ENCODE measurements at regions not wholly inside any gene's neighbourhood (a gene's known extent, or its start where the extent isn't known, plus 50 kb on each side); places are given as distances from the start of the nearest gene placed in this dataset.
"Not testable (repeated sequence)": the region's sequence is repeated elsewhere in the genome, so short reads cannot be mapped to it uniquely, and the experiment has no call there.

GRCh38 chr13:64078025-64078424 lies 2662.4 kb upstream of the PCDH20 start:
- in situ Hi-C loops (cut with MboI; ENCODE audit: low sequenced_read_pairs in 4 of 4), result no loop called here
- no peaks in the 10 kb centered on the region for H3K9me3 ChIP-seq
- H3K27ac ChIP-seq, result no peak overlapping the region
- DNase-seq (no peak), ATAC-seq (no peak)
- TF ChIP-seq CTCF (IDR thresholded peaks at IDR 0.05 in 4 of 5, conservative IDR thresholded peaks at IDR 0.05 in 1 of 5), result no peak
- TF ChIP-seq POLR2A (IDR thresholded peaks at IDR 0.05), result no peak
- H3K4me3 ChIP-seq, result no peak overlapping the region
- no peaks in the 10 kb centered on the region for H3K4me1 ChIP-seq
- H3K27me3 ChIP-seq, result no peaks in the 10 kb centered on the region
- H3K36me3 ChIP-seq, result no peaks in the 10 kb centered on the region
- intact Hi-C loops (cut with DNase I; ENCODE audit: low total_unique reads), result no loop called here

- H3K4me3 ChIP-seq; H3K4me1 ChIP-seq; in situ Hi-C loops (cut with MboI; ENCODE audit: low sequenced_read_pairs in 4 of 4); DNase-seq; H3K27ac ChIP-seq; ATAC-seq; H3K9me3 ChIP-seq; intact Hi-C loops (cut with DNase I; ENCODE audit: low total_unique reads); H3K36me3 ChIP-seq; H3K27me3 ChIP-seq: not testable (repeated sequence)
Observed at GRCh38 chr13:64077132-64077835, 2661.6 kb upstream of the PCDH20 start.

GRCh38 chr13:64075543-64076271 lies 2660.1 kb upstream of the PCDH20 start:
- ATAC-seq (no peak), DNase-seq (no peak)
- TF ChIP-seq CTCF (IDR thresholded peaks at IDR 0.05 in 4 of 5, conservative IDR thresholded peaks at IDR 0.05 in 1 of 5) (no peak), POLR2A (IDR thresholded peaks at IDR 0.05) (no peak)
- in situ Hi-C loops (cut with MboI; ENCODE audit: low sequenced_read_pairs in 4 of 4), result no loop called here
- intact Hi-C loops (cut with DNase I; ENCODE audit: low total_unique reads), result no loop called here
- H3K27me3 ChIP-seq, result no peaks in the 10 kb centered on the region
- H3K4me1 ChIP-seq, result no peaks in the 10 kb centered on the region
- no peaks in the 10 kb centered on the region for H3K36me3 ChIP-seq
- H3K9me3 ChIP-seq, result no peaks in the 10 kb centered on the region
- no peak overlapping the region for H3K27ac ChIP-seq
- H3K4me3 ChIP-seq, result no peak overlapping the region

GRCh38 chr13:64074971-64075474 lies 2659.4 kb upstream of the PCDH20 start:
- Histone ChIP-seq H3K4me1 (no peaks in the 10 kb centered on the region), H3K36me3 (no peaks in the 10 kb centered on the region), H3K9me3 (no peaks in the 10 kb centered on the region), H3K27me3 (no peaks in the 10 kb centered on the region), H3K27ac (no peak overlapping the region), H3K4me3 (no peak overlapping the region)
- in situ Hi-C loops (cut with MboI; ENCODE audit: low sequenced_read_pairs in 4 of 4) (no loop called here), intact Hi-C loops (cut with DNase I; ENCODE audit: low total_unique reads) (no loop called here)
- no peak for TF ChIP-seq CTCF (IDR thresholded peaks at IDR 0.05 in 4 of 5, conservative IDR thresholded peaks at IDR 0.05 in 1 of 5)
- TF ChIP-seq POLR2A (IDR thresholded peaks at IDR 0.05), result no peak
- DNase-seq (no peak), ATAC-seq (no peak)

GRCh38 chr13:64073203-64073602 lies 2657.6 kb upstream of the PCDH20 start:
- no peak for DNase-seq
- in situ Hi-C loops (cut with MboI; ENCODE audit: low sequenced_read_pairs in 4 of 4) (no loop called here), intact Hi-C loops (cut with DNase I; ENCODE audit: low total_unique reads) (no loop called here)
- ATAC-seq, result no peak
- Histone ChIP-seq H3K36me3 (no peaks in the 10 kb centered on the region), H3K4me3 (no peak overlapping the region), H3K4me1 (no peaks in the 10 kb centered on the region), H3K9me3 (no peaks in the 10 kb centered on the region), H3K27ac (no peak overlapping the region), H3K27me3 (no peaks in the 10 kb centered on the region)
- TF ChIP-seq CTCF (IDR thresholded peaks at IDR 0.05 in 4 of 5, conservative IDR thresholded peaks at IDR 0.05 in 1 of 5), result no peak
- TF ChIP-seq POLR2A (IDR thresholded peaks at IDR 0.05), result no peak

Measured in gastrocnemius medialis (tissue), 4 donors.